NT2/D1 (cell line): ENCODE measurements at regions not wholly inside any gene's neighbourhood (a gene's known extent, or its start where the extent isn't known, plus 50 kb on each side); places are given as distances from the start of the nearest gene placed in this dataset.

Experiments
- SUZ12 ChIP-seq: IDR thresholded peaks from 2 replicates; pipeline ENCODE4 v1.6.1; 2011; ENCODE audit not compliant: insufficient read length, insufficient read depth; ENCODE audit errors: extremely low read depth
- YY1 ChIP-seq: IDR thresholded peaks from 2 replicates; pipeline ENCODE4 v1.6.1; 2011; ENCODE audit not compliant: insufficient read length, insufficient read depth

DNA sequence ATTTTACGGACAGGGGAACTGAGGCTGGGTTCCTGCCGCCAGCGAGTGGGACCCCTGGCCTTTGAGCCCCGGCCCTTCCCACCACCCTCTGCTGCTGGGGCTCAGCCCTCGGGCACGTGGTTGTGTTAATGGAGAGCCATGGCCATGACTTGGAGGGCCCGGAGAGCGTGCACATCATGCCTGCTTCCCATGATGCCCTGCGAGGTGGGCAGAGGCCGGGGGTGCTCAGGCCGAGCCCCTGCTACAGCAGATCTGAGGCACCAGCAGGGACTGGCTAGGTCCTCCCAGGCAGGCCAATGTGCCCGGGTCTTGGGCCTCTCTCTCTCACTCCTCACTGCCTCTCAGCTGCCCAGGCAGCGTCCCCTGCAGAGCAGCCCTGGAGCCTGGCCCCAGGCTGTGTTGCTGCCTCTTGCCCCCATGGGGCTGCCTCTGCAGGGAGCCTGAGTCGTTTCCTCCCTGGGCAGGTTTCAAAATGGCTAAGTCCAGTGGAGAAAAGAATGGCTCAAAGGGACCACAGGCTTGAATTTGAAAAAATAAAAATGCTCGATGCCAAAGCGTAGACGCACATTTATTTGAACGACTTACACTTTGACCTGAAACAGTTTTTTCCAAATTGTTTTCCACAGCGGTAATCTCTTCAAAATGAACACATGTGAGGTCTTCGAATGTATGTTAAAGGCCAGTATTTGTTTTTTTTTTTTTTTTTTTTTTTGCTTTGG, 72.6 kb upstream of the CLDN5 start:
- TF ChIP-seq SUZ12 (no peak), YY1 (no peak)
